ENCODE measurements at regions not wholly inside any gene's neighbourhood (a gene's known extent, or its start where the extent isn't known, plus 50 kb on each side); places are given as distances from the start of the nearest gene placed in this dataset.

GRCh38 chr4:19497705-19498104, 754.0 kb upstream of the SLIT2 start:
- POLR2A ChIA-PET, result no interaction called here

GRCh38 chr4:19496756-19497155, 754.9 kb upstream of the SLIT2 start:
- CTCF ChIA-PET, result no interaction called here
- no peak for TF ChIP-seq CTCF (IDR thresholded peaks at IDR 0.05; ENCODE audit: low read depth, low read length)
- H3K27ac ChIP-seq (ENCODE audit: low read depth, low read length), result no peak overlapping the region
- no peaks in the 10 kb centered on the region for H3K27me3 ChIP-seq (ENCODE audit: control insufficient read depth, insufficient read depth, low read length)
- H3K4me3 ChIP-seq (ENCODE audit: low read depth, low read length), result no peak overlapping the region
- DNase-seq (ENCODE audit: low read depth, low spot score), result no peak
- H3K9me3 ChIP-seq (ENCODE audit: control insufficient read depth, insufficient read depth, low read length), result no peaks in the 10 kb centered on the region
- POLR2A ChIA-PET, result no interaction called here

More at GRCh38 chr4:19497705-19498104, 754.0 kb upstream of the SLIT2 start:
- Histone ChIP-seq H3K9me3 (ENCODE audit: control insufficient read depth, insufficient read depth, low read length) (no peaks in the 10 kb centered on the region), H3K27me3 (ENCODE audit: control insufficient read depth, insufficient read depth, low read length) (no peaks in the 10 kb centered on the region), H3K4me3 (ENCODE audit: low read depth, low read length) (no peak overlapping the region), H3K27ac (ENCODE audit: low read depth, low read length) (no peak overlapping the region)
- no peak for DNase-seq (ENCODE audit: low read depth, low spot score)
- CTCF ChIA-PET, result interaction anchor here (1.0 kb wide), 1 partner anchor 10 kb away, joined by 3 read pairs; no protein-coding TSS in a partner anchor
- no peak for TF ChIP-seq CTCF (IDR thresholded peaks at IDR 0.05; ENCODE audit: low read depth, low read length)

- ChIA-PET CTCF (interaction anchor here (1.1 to 1.3 kb wide), 2 partner anchors 19 to 753 kb away, joined by 3 to 4 read pairs; no protein-coding TSS in a partner anchor), POLR2A (no interaction called here)
- DNase-seq (ENCODE audit: low read depth, low spot score), result no peak
- Histone ChIP-seq H3K4me3 (ENCODE audit: low read depth, low read length) (no peak overlapping the region), H3K27ac (ENCODE audit: low read depth, low read length) (no peak overlapping the region), H3K27me3 (ENCODE audit: control insufficient read depth, insufficient read depth, low read length) (no peaks in the 10 kb centered on the region), H3K9me3 (ENCODE audit: control insufficient read depth, insufficient read depth, low read length) (no peaks in the 10 kb centered on the region)
- no peak for TF ChIP-seq CTCF (IDR thresholded peaks at IDR 0.05; ENCODE audit: low read depth, low read length)
Measured at GRCh38 chr4:19494961-19495360, 756.7 kb upstream of the SLIT2 start.

GRCh38 chr4:19492606-19493005, 759.1 kb upstream of the SLIT2 start:
- Histone ChIP-seq H3K9me3 (ENCODE audit: control insufficient read depth, insufficient read depth, low read length) (no peaks in the 10 kb centered on the region), H3K4me3 (ENCODE audit: low read depth, low read length) (no peak overlapping the region), H3K27ac (ENCODE audit: low read depth, low read length) (no peak overlapping the region), H3K27me3 (ENCODE audit: control insufficient read depth, insufficient read depth, low read length) (no peaks in the 10 kb centered on the region)
- CTCF ChIA-PET, result no interaction called here
- DNase-seq (ENCODE audit: low read depth, low spot score), result no peak
- POLR2A ChIA-PET, result no interaction called here
- TF ChIP-seq CTCF (IDR thresholded peaks at IDR 0.05; ENCODE audit: low read depth, low read length), result no peak

GRCh38 chr4:19486400-19486799, 765.3 kb upstream of the SLIT2 start:
- peaks cover 3% of the 10 kb centered on the region; the same call in 1 of the 2 replicates for H3K9me3 ChIP-seq (ENCODE audit: control insufficient read depth, insufficient read depth, low read length)
- CTCF ChIA-PET, result no interaction called here
- no peak for DNase-seq (ENCODE audit: low read depth, low spot score)
- H3K27me3 ChIP-seq (ENCODE audit: control insufficient read depth, insufficient read depth, low read length), result no peaks in the 10 kb centered on the region
- H3K4me3 ChIP-seq (ENCODE audit: low read depth, low read length), result no peak overlapping the region
- TF ChIP-seq CTCF (IDR thresholded peaks at IDR 0.05; ENCODE audit: low read depth, low read length), result no peak
- H3K27ac ChIP-seq (ENCODE audit: low read depth, low read length), result no peak overlapping the region
- POLR2A ChIA-PET, result no interaction called here
